Testis (tissue), 2 donors: ENCODE measurements at regions not wholly inside any gene's neighbourhood (a gene's known extent, or its start where the extent isn't known, plus 50 kb on each side); places are given as distances from the start of the nearest gene placed in this dataset.

Source experiments
- DNase-seq: peaks from one replicate; pipeline ENCODE4 v3.0.0-alpha.2; 2019
- H3K27ac ChIP-seq, 2 donors: fragments of 200-600 bp; sonication (generic); one replicate each; pipeline ENCODE4 v1.5.1; 2019
- H3K27me3 ChIP-seq: fragments of 200-600 bp; sonication (generic); one replicate; pipeline ENCODE4 v1.5.1; 2019
- H3K36me3 ChIP-seq: fragments of 200-600 bp; sonication (generic); one replicate; pipeline ENCODE4 v1.5.1; 2017; ENCODE audit warnings: low read depth; ENCODE audit errors: missing control alignments
- H3K4me1 ChIP-seq: fragments of 200-600 bp; sonication (generic); one replicate; pipeline ENCODE4 v1.5.1; 2019
- H3K4me3 ChIP-seq, 2 donors: fragments of 200-600 bp; sonication (generic); one replicate each; pipeline ENCODE4 v1.5.1; 2017 to 2019
- H3K9me3 ChIP-seq: fragments of 200-600 bp; sonication (generic); one replicate; pipeline ENCODE4 v1.5.1; 2017
- POLR2A ChIP-seq: fragments of 450-650 bp; IDR thresholded peaks from one replicate; pipeline ENCODE4 v1.6.1; 2017; ENCODE audit warnings: antibody characterized with exemption, mild to moderate bottlenecking, moderate library complexity
- WGBS, 2 donors: methylation state at CpG; one replicate each; pipeline ENCODE4 v1.1.5; 2018; 5-methylcytosine and 5-hydroxymethylcytosine counted together
- intact Hi-C: fragments of 100-400 bp; cut with DNase I; formaldehyde crosslinking; loops from one replicate; pipeline ENCODE4 v1.15.1; 2023; ENCODE audit warnings: low total_unique reads
- TF ChIP-seq, protein P1 (sequence below), 3 experiments: fragments of 450-650 bp in 2 of 3; fragments of 200-600 bp in 1 of 3; sonication (generic) in 1 of 3; IDR thresholded peaks; one replicate each; pipeline ENCODE4 v1.5.1; 2016 to 2019; ENCODE audit warnings: antibody characterized with exemption in 3 of 3, mild to moderate bottlenecking in 2 of 3, moderate library complexity in 1 of 3

DNA sequence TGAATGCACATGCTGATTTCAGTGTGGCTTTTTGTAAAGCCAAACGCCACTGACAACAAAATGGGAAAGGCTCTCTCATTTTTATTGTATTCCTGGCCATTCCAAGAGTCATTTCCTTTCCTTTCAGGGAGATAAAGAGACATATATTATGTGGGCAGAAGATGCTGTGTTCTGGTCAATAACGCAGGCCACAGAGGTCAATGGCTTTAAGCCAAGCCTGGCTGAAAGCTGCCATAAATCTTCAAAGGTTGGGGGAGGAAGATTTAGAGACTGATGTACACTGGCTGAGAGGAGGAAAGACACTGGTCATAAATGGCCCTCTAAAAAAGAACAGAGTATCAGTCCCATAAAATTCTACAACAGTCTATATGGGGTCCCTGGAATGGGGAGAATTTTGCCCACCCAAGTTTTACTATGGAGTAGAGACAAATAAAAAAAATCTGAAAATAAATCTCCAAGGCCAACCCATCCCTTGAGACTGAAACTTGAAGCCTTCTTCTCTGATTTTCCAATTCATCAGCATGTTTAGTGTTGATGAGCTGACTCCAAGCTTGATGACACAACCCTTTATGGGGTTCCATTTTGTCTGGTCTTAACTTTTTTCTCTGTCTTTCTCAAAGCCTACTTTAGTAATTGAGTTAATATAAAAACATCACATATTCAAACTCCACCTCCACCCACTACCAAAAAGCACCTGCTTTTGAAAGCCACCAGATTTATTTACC is 152.1 kb upstream of the SLC24A2 start:
- intact Hi-C loops: no loop called here
- DNase-seq: no peak

DNA sequence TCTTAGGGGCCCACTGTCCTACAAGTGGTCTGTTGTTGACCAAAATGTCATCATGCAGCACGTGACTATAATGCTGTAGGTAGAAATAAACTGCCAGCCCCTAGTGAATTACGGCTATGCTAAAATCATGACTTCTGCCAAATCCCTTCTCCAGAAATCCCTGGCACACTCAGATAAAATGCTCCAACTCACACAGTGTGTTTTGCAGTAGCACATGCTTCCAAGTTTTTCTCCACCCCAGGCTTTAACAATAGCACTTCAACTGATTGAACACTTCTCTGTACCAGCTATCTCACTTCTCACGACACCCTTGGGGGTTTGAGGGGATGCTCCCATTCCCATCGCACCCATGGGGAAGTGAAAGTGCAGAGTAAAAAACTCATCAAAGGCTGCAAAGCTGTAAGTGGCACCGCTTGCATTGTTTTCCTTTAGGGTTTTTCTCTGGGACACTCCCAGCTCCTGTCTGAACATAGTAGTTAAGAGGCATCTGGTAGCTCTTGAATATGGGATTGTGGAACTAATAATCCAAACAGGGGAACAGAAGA is 151.0 kb upstream of the SLC24A2 start:
- no peak for DNase-seq
- no peaks in the 10 kb centered on the region for H3K36me3 ChIP-seq
- H3K27ac ChIP-seq: no peak overlapping the region
- H3K4me1 ChIP-seq: no peaks in the 10 kb centered on the region
- WGBS, 2 donors: 63 to 66% methylated on average over 5 of the region's 5 CpGs
- no peak for TF ChIP-seq POLR2A
- TF ChIP-seq, protein P1, sequence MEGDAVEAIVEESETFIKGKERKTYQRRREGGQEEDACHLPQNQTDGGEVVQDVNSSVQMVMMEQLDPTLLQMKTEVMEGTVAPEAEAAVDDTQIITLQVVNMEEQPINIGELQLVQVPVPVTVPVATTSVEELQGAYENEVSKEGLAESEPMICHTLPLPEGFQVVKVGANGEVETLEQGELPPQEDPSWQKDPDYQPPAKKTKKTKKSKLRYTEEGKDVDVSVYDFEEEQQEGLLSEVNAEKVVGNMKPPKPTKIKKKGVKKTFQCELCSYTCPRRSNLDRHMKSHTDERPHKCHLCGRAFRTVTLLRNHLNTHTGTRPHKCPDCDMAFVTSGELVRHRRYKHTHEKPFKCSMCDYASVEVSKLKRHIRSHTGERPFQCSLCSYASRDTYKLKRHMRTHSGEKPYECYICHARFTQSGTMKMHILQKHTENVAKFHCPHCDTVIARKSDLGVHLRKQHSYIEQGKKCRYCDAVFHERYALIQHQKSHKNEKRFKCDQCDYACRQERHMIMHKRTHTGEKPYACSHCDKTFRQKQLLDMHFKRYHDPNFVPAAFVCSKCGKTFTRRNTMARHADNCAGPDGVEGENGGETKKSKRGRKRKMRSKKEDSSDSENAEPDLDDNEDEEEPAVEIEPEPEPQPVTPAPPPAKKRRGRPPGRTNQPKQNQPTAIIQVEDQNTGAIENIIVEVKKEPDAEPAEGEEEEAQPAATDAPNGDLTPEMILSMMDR (IDR thresholded peaks at IDR 0.05): no peak
- H3K27me3 ChIP-seq: no peaks in the 10 kb centered on the region
- H3K4me3 ChIP-seq: no peak overlapping the region
- no peaks in the 10 kb centered on the region for H3K9me3 ChIP-seq
- intact Hi-C loops: no loop called here

More for the DNA sequence above, 152.1 kb upstream of the SLC24A2 start:
- no peak overlapping the region for H3K4me3 ChIP-seq
- H3K4me1 ChIP-seq: no peaks in the 10 kb centered on the region
- H3K27ac ChIP-seq: no peak overlapping the region
- WGBS, 2 donors: 54 to 56% methylated on average over 2 of the region's 2 CpGs
- H3K9me3 ChIP-seq: no peaks in the 10 kb centered on the region
- H3K36me3 ChIP-seq: no peaks in the 10 kb centered on the region
- no peaks in the 10 kb centered on the region for H3K27me3 ChIP-seq
- TF ChIP-seq, protein P1 (IDR thresholded peaks at IDR 0.05): no peak
- TF ChIP-seq POLR2A: no peak

DNA sequence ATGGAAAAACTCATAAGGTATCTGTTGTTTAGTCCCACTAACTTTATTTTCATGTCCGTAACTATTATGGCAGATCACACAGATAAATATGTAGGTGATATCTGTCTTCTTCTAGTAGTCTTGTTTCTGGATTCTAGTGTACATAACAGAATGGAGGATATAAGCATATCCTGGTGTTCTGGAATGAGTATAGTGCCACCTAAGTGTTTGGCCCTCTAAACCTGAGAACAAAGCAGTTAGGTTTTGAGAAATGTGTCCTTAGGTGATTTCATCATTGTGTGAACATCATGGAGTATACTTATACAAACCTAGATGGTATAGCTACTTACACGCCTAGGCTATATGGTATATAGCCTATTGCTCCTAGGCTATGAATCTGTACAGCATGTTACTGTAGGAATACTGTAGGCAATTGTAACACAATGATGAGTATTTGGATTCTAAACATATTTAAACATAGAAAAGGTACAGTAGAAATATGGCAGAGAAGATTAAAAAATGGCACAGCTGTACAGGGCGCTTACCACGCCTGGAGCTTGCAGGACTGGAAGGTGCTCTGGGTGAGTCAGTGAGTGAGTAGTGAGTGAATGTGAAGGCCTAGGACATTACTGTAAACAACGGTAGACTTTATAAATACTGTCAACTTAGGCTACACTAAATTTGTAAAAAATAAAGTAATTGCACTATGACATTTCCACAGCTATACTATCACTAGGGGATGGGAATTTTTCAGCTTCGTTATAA is 150.3 kb upstream of the SLC24A2 start:
- TF ChIP-seq, protein P1 (IDR thresholded peaks at IDR 0.05): no peak
- no peak for TF ChIP-seq POLR2A
- Histone ChIP-seq H3K4me3 (no peak overlapping the region), H3K9me3 (no peaks in the 10 kb centered on the region), H3K4me1 (no peaks in the 10 kb centered on the region), H3K27me3 (no peaks in the 10 kb centered on the region), H3K36me3 (no peaks in the 10 kb centered on the region), H3K27ac (no peak overlapping the region)
- intact Hi-C loops: no loop called here
- WGBS, 2 donors: 88 to 91% methylated on average over 6 of the region's 6 CpGs
- DNase-seq: no peak

DNA sequence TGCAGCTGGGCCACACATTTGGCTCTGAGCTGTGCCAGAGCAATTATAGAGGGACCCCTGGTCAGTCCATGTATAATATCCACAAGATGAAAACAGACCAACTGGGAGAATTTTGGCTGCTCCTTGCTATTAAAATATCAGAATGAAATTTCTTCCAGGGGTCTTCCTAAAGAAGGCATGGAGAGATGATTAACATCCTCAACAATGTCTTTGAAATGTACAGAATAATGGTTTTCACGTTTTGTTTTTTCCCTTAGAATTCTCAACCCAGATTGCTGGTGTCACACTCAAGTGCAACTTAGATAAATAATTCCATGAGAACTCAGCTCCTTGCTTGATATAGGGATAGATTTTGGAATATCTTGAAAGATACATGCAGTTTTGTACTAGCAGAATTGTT is 148.3 kb upstream of the SLC24A2 start:
- WGBS, 2 donors: 63 to 71% methylated on average over 1 of the region's 1 CpG

More for the DNA sequence above, 148.3 kb upstream of the SLC24A2 start:
- no peak overlapping the region for H3K4me3 ChIP-seq
- H3K4me1 ChIP-seq: no peaks in the 10 kb centered on the region
- H3K9me3 ChIP-seq: no peaks in the 10 kb centered on the region
- no peak overlapping the region for H3K27ac ChIP-seq
- TF ChIP-seq, protein P1 (IDR thresholded peaks at IDR 0.05): no peak
- TF ChIP-seq POLR2A: no peak
- H3K27me3 ChIP-seq: no peaks in the 10 kb centered on the region
- intact Hi-C loops: no loop called here
- no peaks in the 10 kb centered on the region for H3K36me3 ChIP-seq
- no peak for DNase-seq
